Peyer's patch (tissue), 4 donors: ENCODE measurements at regions not wholly inside any gene's neighbourhood (a gene's known extent, or its start where the extent isn't known, plus 50 kb on each side); places are given as distances from the start of the nearest gene placed in this dataset.

Experiments
- POLR2A ChIP-seq, 2 donors: fragments of 450-650 bp; IDR thresholded peaks; one replicate each; pipeline ENCODE4 v1.5.1; 2017; ENCODE audit warnings: antibody characterized with exemption in 2 of 2, mild to moderate bottlenecking in 2 of 2, moderate library complexity in 2 of 2
- TF ChIP-seq, protein P1 (sequence below), 6 experiments: fragments of 450-650 bp in 4 of 6; fragments of 200-600 bp in 2 of 6; sonication (generic) in 1 of 6; IDR thresholded peaks; one replicate each; pipeline ENCODE4 v1.5.1; 2017 to 2019; ENCODE audit warnings: antibody characterized with exemption in 6 of 6, mild to moderate bottlenecking in 3 of 6, moderate library complexity in 1 of 6

- TF ChIP-seq, protein P1, sequence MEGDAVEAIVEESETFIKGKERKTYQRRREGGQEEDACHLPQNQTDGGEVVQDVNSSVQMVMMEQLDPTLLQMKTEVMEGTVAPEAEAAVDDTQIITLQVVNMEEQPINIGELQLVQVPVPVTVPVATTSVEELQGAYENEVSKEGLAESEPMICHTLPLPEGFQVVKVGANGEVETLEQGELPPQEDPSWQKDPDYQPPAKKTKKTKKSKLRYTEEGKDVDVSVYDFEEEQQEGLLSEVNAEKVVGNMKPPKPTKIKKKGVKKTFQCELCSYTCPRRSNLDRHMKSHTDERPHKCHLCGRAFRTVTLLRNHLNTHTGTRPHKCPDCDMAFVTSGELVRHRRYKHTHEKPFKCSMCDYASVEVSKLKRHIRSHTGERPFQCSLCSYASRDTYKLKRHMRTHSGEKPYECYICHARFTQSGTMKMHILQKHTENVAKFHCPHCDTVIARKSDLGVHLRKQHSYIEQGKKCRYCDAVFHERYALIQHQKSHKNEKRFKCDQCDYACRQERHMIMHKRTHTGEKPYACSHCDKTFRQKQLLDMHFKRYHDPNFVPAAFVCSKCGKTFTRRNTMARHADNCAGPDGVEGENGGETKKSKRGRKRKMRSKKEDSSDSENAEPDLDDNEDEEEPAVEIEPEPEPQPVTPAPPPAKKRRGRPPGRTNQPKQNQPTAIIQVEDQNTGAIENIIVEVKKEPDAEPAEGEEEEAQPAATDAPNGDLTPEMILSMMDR (IDR thresholded peaks at IDR 0.05): no peak
- no peak for TF ChIP-seq POLR2A (IDR thresholded peaks at IDR 0.05)
Measured at GRCh38 chr6:105526225-105526872, 123.5 kb upstream of the PREP start.
